Colonic mucosa (tissue), 4 donors: ENCODE measurements at regions not wholly inside any gene's neighbourhood (a gene's known extent, or its start where the extent isn't known, plus 50 kb on each side); places are given as distances from the start of the nearest gene placed in this dataset.

ENCODE experiments used
- DNase-seq: peaks from one replicate; pipeline ENCODE4 v3.0.0-alpha.2; 2020
- H3K27ac ChIP-seq: fragments of 200-600 bp; one replicate; pipeline ENCODE4 v1.8.0; 2021
- H3K27me3 ChIP-seq: fragments of 200-600 bp; one replicate; pipeline ENCODE4 v1.8.0; 2021
- H3K36me3 ChIP-seq: fragments of 200-600 bp; one replicate; pipeline ENCODE4 v1.8.0; 2021
- H3K4me1 ChIP-seq: fragments of 200-600 bp; one replicate; pipeline ENCODE4 v1.8.0; 2021; ENCODE audit warnings: mild to moderate bottlenecking
- H3K4me3 ChIP-seq: fragments of 200-600 bp; one replicate; pipeline ENCODE4 v1.8.0; 2021
- H3K9ac ChIP-seq, 2 donors: one replicate each; pipeline ENCODE4 v1.7.0; 2013; ENCODE audit warnings: control low read depth in 2 of 2, low read depth in 2 of 2, low read length in 2 of 2
- H3K9me3 ChIP-seq: fragments of 200-600 bp; one replicate; pipeline ENCODE4 v1.8.0; 2021
- CTCF ChIP-seq: fragments of 200-600 bp; IDR thresholded peaks from one replicate; pipeline ENCODE4 v1.8.0; 2022; ENCODE audit warnings: antibody characterized with exemption, mild to moderate bottlenecking
- intact Hi-C: fragments of 100-400 bp; cut with DNase I; formaldehyde crosslinking; loops from one replicate; pipeline ENCODE4 v1.14.1; 2022
- donor health status: healthy.
- donor health status: DM: no; HTN: no; CAD: no.
- donor health status: DM: no; HTN: no; CAD: no.

- Histone ChIP-seq H3K27ac (no peak overlapping the region), H3K4me3 (no peak overlapping the region), H3K9me3 (no peaks in the 10 kb centered on the region), H3K9ac (no peak overlapping the region), H3K27me3 (no peaks in the 10 kb centered on the region), H3K4me1 (no peaks in the 10 kb centered on the region), H3K36me3 (no peaks in the 10 kb centered on the region)
- DNase-seq, result no peak
- TF ChIP-seq CTCF, result no peak
- intact Hi-C loops, result no loop called here
Observed at GRCh38 chr6:122063076-122063475, 336.4 kb upstream of the HSF2 start.

- Histone ChIP-seq H3K4me3 (no peak overlapping the region), H3K36me3 (no peaks in the 10 kb centered on the region), H3K27me3 (no peaks in the 10 kb centered on the region), H3K9ac (no peak overlapping the region), H3K4me1 (no peaks in the 10 kb centered on the region), H3K27ac (no peak overlapping the region), H3K9me3 (no peaks in the 10 kb centered on the region)
- no peak for DNase-seq
- no peak for TF ChIP-seq CTCF
- intact Hi-C loops, result no loop called here
Observed at GRCh38 chr6:122063761-122064160, 335.7 kb upstream of the HSF2 start.

DNA sequence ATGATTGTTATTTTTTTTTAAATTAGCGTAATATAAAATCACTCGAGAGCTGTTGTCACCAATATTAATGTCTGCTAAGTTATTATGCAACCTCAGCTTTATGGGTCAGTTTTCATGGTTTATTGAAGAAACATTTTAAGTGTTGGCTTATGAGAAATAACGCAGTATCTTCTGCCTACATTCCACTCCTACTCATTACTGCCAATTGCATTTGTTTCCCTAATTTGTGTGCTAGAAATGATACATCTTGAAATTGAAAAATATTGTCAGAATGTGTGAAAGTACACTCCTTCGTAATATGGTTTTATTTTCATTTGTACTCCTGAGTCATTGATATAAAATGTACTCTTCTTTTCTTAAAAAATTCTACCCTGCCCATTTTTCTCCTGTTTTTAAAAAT lies 333.3 kb upstream of the HSF2 start:
- Histone ChIP-seq H3K36me3 (no peaks in the 10 kb centered on the region), H3K9ac (no peak overlapping the region), H3K27ac (no peak overlapping the region), H3K4me1 (no peaks in the 10 kb centered on the region), H3K27me3 (no peaks in the 10 kb centered on the region), H3K4me3 (no peak overlapping the region), H3K9me3 (no peaks in the 10 kb centered on the region)
- no peak for DNase-seq
- no peak for TF ChIP-seq CTCF
- intact Hi-C loops, result no loop called here

- no peak for DNase-seq
- no peaks in the 10 kb centered on the region for H3K27me3 ChIP-seq
- no peak overlapping the region for H3K4me3 ChIP-seq
- intact Hi-C loops, result no loop called here
- H3K9me3 ChIP-seq, result no peaks in the 10 kb centered on the region
- H3K36me3 ChIP-seq, result no peaks in the 10 kb centered on the region
- H3K27ac ChIP-seq, result no peak overlapping the region
- H3K9ac ChIP-seq, result no peak overlapping the region
- TF ChIP-seq CTCF, result no peak
- no peaks in the 10 kb centered on the region for H3K4me1 ChIP-seq
Observed at GRCh38 chr6:122068291-122068769, 331.1 kb upstream of the HSF2 start.

DNA sequence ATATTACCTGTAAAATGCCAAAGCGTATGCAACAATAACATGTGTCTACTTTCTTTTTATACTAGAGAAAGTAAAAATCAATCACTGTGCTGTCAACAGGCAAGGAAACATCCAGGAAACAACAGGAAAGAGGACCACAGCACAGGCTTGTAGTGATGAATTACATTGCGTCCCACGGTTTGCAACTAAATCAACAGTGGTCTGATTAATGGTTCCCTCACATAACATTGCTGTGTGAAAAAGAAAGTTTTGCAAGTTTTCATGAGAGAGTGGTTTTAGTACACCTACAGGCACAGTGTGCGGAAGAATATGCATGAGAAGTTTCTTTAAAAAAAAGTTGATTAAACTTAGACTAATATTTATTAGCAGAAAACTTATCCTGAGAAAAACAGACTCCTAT lies 329.5 kb upstream of the HSF2 start:
- no peak for TF ChIP-seq CTCF
- no peaks in the 10 kb centered on the region for H3K27me3 ChIP-seq
- DNase-seq, result no peak
- intact Hi-C loops, result no loop called here
- no peak overlapping the region for H3K4me3 ChIP-seq
- no peaks in the 10 kb centered on the region for H3K4me1 ChIP-seq
- H3K9me3 ChIP-seq, result no peaks in the 10 kb centered on the region
- H3K27ac ChIP-seq, result no peak overlapping the region
- no peaks in the 10 kb centered on the region for H3K36me3 ChIP-seq
- no peak overlapping the region for H3K9ac ChIP-seq
